EH (cell line): ENCODE measurements at regions not wholly inside any gene's neighbourhood (a gene's known extent, or its start where the extent isn't known, plus 50 kb on each side); places are given as distances from the start of the nearest gene placed in this dataset.

Experiments
- DNase-seq: peaks from one replicate; pipeline ENCODE4 v3.0.0-alpha.2; 2015; ENCODE audit warnings: low read depth

- DNase-seq = no peak
These were observed 98.6 kb downstream of the BCL2L11 start for GRCh38 chr2:111219285-111219684.

GRCh38 chr2:111219734-111220505, 99.2 kb downstream of the BCL2L11 start:
- no peak for DNase-seq

- no peak for DNase-seq
These were observed 100.2 kb downstream of the BCL2L11 start for GRCh38 chr2:111220962-111221361.

GRCh38 chr2:111221701-111222100, 101.0 kb downstream of the BCL2L11 start:
- no peak for DNase-seq

GRCh38 chr2:111222204-111222866, 101.6 kb downstream of the BCL2L11 start:
- no peak for DNase-seq

GRCh38 chr2:111225856-111226255, 105.1 kb downstream of the BCL2L11 start:
- no peak for DNase-seq

GRCh38 chr2:111226876-111227700, 106.4 kb downstream of the BCL2L11 start:
- peak; percentile 66 for DNase-seq

- DNase-seq = peak; percentile 94
These were observed 107.0 kb downstream of the BCL2L11 start for GRCh38 chr2:111227716-111228141.

- DNase-seq = no peak
These were observed 111.0 kb downstream of the BCL2L11 start for GRCh38 chr2:111231532-111232252.

- no peak for DNase-seq
These were observed 114.7 kb downstream of the BCL2L11 start for GRCh38 chr2:111235192-111236015.

GRCh38 chr2:111236025-111236424, 115.3 kb downstream of the BCL2L11 start:
- no peak for DNase-seq

GRCh38 chr2:111238296-111238695, 117.6 kb downstream of the BCL2L11 start:
- no peak for DNase-seq

GRCh38 chr2:111239107-111239506, 118.4 kb downstream of the BCL2L11 start:
- no peak for DNase-seq

GRCh38 chr2:111239581-111240249, 119.0 kb downstream of the BCL2L11 start:
- no peak for DNase-seq

GRCh38 chr2:111243295-111243694, 122.6 kb downstream of the BCL2L11 start:
- no peak for DNase-seq

- DNase-seq = no peak
These were observed 124.2 kb downstream of the BCL2L11 start for GRCh38 chr2:111244864-111245263.

GRCh38 chr2:111246620-111247061, 125.9 kb downstream of the BCL2L11 start:
- no peak for DNase-seq

- no peak for DNase-seq
These were observed 126.8 kb downstream of the BCL2L11 start for GRCh38 chr2:111247491-111247890.

GRCh38 chr2:111249806-111250205, 129.1 kb downstream of the BCL2L11 start:
- DNase-seq = no peak

- DNase-seq = peak; percentile 26
These were observed 129.8 kb downstream of the BCL2L11 start for GRCh38 chr2:111250448-111251030.
